ENCODE measurements at regions not wholly inside any gene's neighbourhood (a gene's known extent, or its start where the extent isn't known, plus 50 kb on each side); places are given as distances from the start of the nearest gene placed in this dataset.

DNA sequence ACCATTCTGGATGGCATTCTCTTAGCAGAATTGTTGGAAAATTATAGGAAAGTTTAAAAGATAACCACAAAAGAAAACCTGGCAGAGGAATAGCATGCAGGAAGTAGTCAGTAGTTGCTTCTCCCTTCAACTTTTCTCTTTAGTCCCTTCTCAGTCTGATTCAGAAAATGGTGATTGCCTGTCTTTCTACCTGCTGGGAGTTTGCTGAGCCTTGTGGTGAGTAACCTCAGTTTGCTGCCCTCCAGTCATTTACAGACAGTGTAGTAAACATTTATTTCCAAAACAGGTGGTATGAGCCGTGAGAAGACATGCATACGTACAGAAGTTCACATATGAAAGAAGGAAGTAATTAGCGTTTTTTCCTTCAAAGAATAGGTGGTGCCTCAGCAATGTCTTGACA is 224.7 kb upstream of the POU1F1 start:
- Histone ChIP-seq H3K4me2 (ENCODE audit: insufficient read depth, insufficient read length, low read length) (no peak overlapping the region), H2BK12ac (ENCODE audit: insufficient read length, low read depth, low read length) (no peak overlapping the region), H4K20me1 (ENCODE audit: control insufficient read depth, insufficient read depth, insufficient read length) (no peaks in the 10 kb centered on the region), H4K8ac (replicated peaks; ENCODE audit: insufficient read length, low read depth, low read length) (no peak overlapping the region), H3T11ph (ENCODE audit: low read length) (no peak overlapping the region), H3K9ac (ENCODE audit: extremely low read depth, insufficient read length, low read length) (no peak overlapping the region), H3K56ac (ENCODE audit: insufficient read length, low read depth, low read length) (no peak overlapping the region), H4K91ac (ENCODE audit: insufficient read length, low read depth, low read length) (no peak overlapping the region), H3K4me1 (ENCODE audit: insufficient read depth, low read length) (no peaks in the 10 kb centered on the region), H3K18ac (ENCODE audit: insufficient read length, low read depth, low read length) (no peak overlapping the region), H3K79me1 (ENCODE audit: insufficient read depth, low read depth, low read length, poor library complexity, severe bottlenecking) (no peaks in the 10 kb centered on the region), H3K23me2 (ENCODE audit: insufficient read length, low read depth, low read length, poor library complexity, severe bottlenecking) (no peaks in the 10 kb centered on the region), H3K27me3 (ENCODE audit: insufficient read depth, low read length) (no peaks in the 10 kb centered on the region), H3K14ac (ENCODE audit: insufficient read depth, low read length) (no peak overlapping the region), H2BK15ac (ENCODE audit: low read depth, low read length) (no peak overlapping the region), H3K27ac (ENCODE audit: insufficient read length, low read depth, low read length) (no peak overlapping the region), H2AFZ (ENCODE audit: low read length) (no peak overlapping the region), H3K4ac (ENCODE audit: low read depth, low read length) (no peak overlapping the region), H3K9me3 (ENCODE audit: control insufficient read depth, low read depth, low read length) (no peaks in the 10 kb centered on the region), H3K79me2 (ENCODE audit: insufficient read depth, low read length) (no peaks in the 10 kb centered on the region), H4K5ac (ENCODE audit: insufficient read length, low read depth, low read length) (no peak overlapping the region), H2BK120ac (ENCODE audit: low read depth, low read length, poor library complexity, severe bottlenecking) (no peak overlapping the region), H3K23ac (ENCODE audit: insufficient read length, low read depth, low read length) (no peak overlapping the region), H2AK5ac (ENCODE audit: insufficient read length, low read length) (no peak overlapping the region), H2BK5ac (ENCODE audit: insufficient read length, low read length) (no peak overlapping the region), H2BK20ac (ENCODE audit: low read depth, low read length, poor library complexity, severe bottlenecking) (no peak overlapping the region)
- H3K27me3 Mint-ChIP-seq (ENCODE audit: low read depth) = no peaks in the 10 kb centered on the region; the same call in 1 of the 2 replicates
- WGBS (ENCODE audit: extremely low coverage, insufficient read length, low lambda C conversion rate) = no CpG with 5 or more reads among the region's 3 CpGs
- H3K27ac Mint-ChIP-seq = no peak overlapping the region
- no peak for DNase-seq
- H3K9me3 Mint-ChIP-seq = peaks cover 0 to 3% of the 10 kb centered on the region in 2 experiments; a peak in 2 of 5 replicates
- no peak overlapping the region for H3K4me3 Mint-ChIP-seq
- peaks cover 0 to 6% of the 10 kb centered on the region in 2 experiments; a peak in 1 of 4 replicates for H3K4me1 Mint-ChIP-seq
- H3K36me3 Mint-ChIP-seq (ENCODE audit: insufficient read depth in 1 of 3, low read depth in 3 of 3) = no peaks in the 10 kb centered on the region
- TF ChIP-seq, protein P1, sequence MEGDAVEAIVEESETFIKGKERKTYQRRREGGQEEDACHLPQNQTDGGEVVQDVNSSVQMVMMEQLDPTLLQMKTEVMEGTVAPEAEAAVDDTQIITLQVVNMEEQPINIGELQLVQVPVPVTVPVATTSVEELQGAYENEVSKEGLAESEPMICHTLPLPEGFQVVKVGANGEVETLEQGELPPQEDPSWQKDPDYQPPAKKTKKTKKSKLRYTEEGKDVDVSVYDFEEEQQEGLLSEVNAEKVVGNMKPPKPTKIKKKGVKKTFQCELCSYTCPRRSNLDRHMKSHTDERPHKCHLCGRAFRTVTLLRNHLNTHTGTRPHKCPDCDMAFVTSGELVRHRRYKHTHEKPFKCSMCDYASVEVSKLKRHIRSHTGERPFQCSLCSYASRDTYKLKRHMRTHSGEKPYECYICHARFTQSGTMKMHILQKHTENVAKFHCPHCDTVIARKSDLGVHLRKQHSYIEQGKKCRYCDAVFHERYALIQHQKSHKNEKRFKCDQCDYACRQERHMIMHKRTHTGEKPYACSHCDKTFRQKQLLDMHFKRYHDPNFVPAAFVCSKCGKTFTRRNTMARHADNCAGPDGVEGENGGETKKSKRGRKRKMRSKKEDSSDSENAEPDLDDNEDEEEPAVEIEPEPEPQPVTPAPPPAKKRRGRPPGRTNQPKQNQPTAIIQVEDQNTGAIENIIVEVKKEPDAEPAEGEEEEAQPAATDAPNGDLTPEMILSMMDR (conservative IDR thresholded peaks at IDR 0.05) = no peak

All from H9 (cell line).